HepG2 (cell line): ENCODE measurements at regions not wholly inside any gene's neighbourhood (a gene's known extent, or its start where the extent isn't known, plus 50 kb on each side); places are given as distances from the start of the nearest gene placed in this dataset.
"Not testable (repeated sequence)": the region's sequence is repeated elsewhere in the genome, so short reads cannot be mapped to it uniquely, and the experiment has no call there.

Source experiments
- ATAC-seq: fragments of 200-7000 bp; cut with Tn5 transposase; 3 replicates; pipeline ENCODE4 v1.9.1; 2020; ENCODE audit warnings: mild to moderate bottlenecking, moderate library complexity
- BruUV-seq: library from RNA; stranded (reverse); fragments of 400-500 nt; replicated peaks from 2 replicates; lab custom pipeline; 2021; lab: Mats Ljungman, UMichigan
- CTCF ChIA-PET: fragments of 300-600 bp; formaldehyde crosslinking; extraction: SDS; loops from one replicate; lab custom pipeline; 2021; ENCODE audit warnings: low total read pairs, inconsistent platforms, low intra/inter-chr PET ratio; lab: Yijun Ruan, JAX
- POLR2A ChIA-PET: fragments of 350-600 bp; sonication (Branson Sonifier 250); formaldehyde crosslinking; loops from one replicate; lab custom pipeline; 2020; ENCODE audit warnings: antibody characterized with exemption, inconsistent platforms; lab: Yijun Ruan, JAX
- DNase-seq: peaks from one replicate; pipeline ENCODE4 v3.0.0-alpha.2; 2015; ENCODE audit warnings: low spot score
- FAIRE-seq: peaks from 3 replicates; lab custom pipeline; 2011; peaks lifted over from hg19 to GRCh38; lab: Jason Lieb, UNC
- H2AFZ ChIP-seq: one replicate; pipeline ENCODE4 v1.6.1; 2011; ENCODE audit warnings: low read length, inconsistent platforms
- H3K27ac ChIP-seq: fragments of 300-600 bp; 3 replicates; pipeline ENCODE4 v1.8.0; 2011; ENCODE audit warnings: mixed run types, mild to moderate bottlenecking, mixed read lengths, low read length, inconsistent platforms; ENCODE audit not compliant: insufficient read depth; ENCODE audit errors: extremely low read length
- H3K27me3 ChIP-seq, 2 experiments: fragments of 200-600 bp in 1 of 2; 2 replicates in 1 of 2; 3 replicates in 1 of 2; pipeline versions ENCODE4 v1.6.0 to v1.8.0; 2011; ENCODE audit warnings: low read length in 2 of 2, mild to moderate bottlenecking in 2 of 2, moderate library complexity in 2 of 2, inconsistent platforms in 1 of 2; ENCODE audit not compliant: insufficient read depth in 2 of 2, control insufficient read depth in 1 of 2
- H3K36me3 ChIP-seq, 2 experiments: fragments of 200-600 bp in 1 of 2; replicated peaks in 1 of 2; 2 replicates in 1 of 2; 3 replicates in 1 of 2; pipeline versions ENCODE4 v1.5.1 to v1.8.0; 2011; ENCODE audit warnings: low read length in 2 of 2, inconsistent platforms in 1 of 2; ENCODE audit not compliant: insufficient read depth in 2 of 2, control insufficient read depth in 1 of 2
- H3K4me1 ChIP-seq: 2 replicates; pipeline ENCODE4 v1.5.1; 2012; ENCODE audit warnings: low read length, inconsistent platforms; ENCODE audit not compliant: insufficient read depth
- H3K4me2 ChIP-seq: 2 replicates; pipeline ENCODE4 v1.6.0; 2011; ENCODE audit warnings: low read depth, low read length, inconsistent platforms
- H3K4me3 ChIP-seq, 3 experiments: fragments of 200-600 bp in 1 of 3; sonication (generic), shearing (Covaris generic) in 1 of 3; replicated peaks in 1 of 3; 2 replicates each; pipeline ENCODE4 v1.5.1; 2011 to 2016; ENCODE audit warnings: low read length in 3 of 3, inconsistent platforms in 2 of 3, low read depth in 2 of 3, mild to moderate bottlenecking in 2 of 3, control low read depth in 1 of 3, mixed read lengths in 1 of 3; ENCODE audit not compliant: insufficient read depth in 1 of 3
- H3K79me2 ChIP-seq: one replicate; pipeline ENCODE4 v1.6.1; 2011; ENCODE audit warnings: low read length, inconsistent platforms; ENCODE audit not compliant: insufficient read depth
- H3K9ac ChIP-seq: 2 replicates; pipeline ENCODE4 v1.6.0; 2011; ENCODE audit warnings: mild to moderate bottlenecking, low read depth, low read length, inconsistent platforms; ENCODE audit not compliant: insufficient read depth
- H3K9me3 ChIP-seq: 2 replicates; pipeline ENCODE4 v1.5.1; 2012; ENCODE audit warnings: mild to moderate bottlenecking, low read length
- H4K20me1 ChIP-seq: 2 replicates; pipeline ENCODE4 v1.6.0; 2011; ENCODE audit warnings: inconsistent platforms, mild to moderate bottlenecking, low read length, moderate library complexity; ENCODE audit not compliant: insufficient read depth
- ETS1 ChIP-seq: sonication (generic); formaldehyde crosslinking; IDR thresholded peaks from 2 replicates; pipeline ENCODE4 v1.4.0; 2020; ENCODE audit warnings: missing genetic modification reagents
- FOXO1 ChIP-seq: sonication (generic); formaldehyde crosslinking; IDR thresholded peaks from 2 replicates; pipeline ENCODE4 v1.4.0; 2020; ENCODE audit warnings: missing genetic modification reagents
- HBP1 ChIP-seq: IDR thresholded peaks from 2 replicates; pipeline ENCODE4 v1.6.1; 2016; ENCODE audit warnings: low read depth, control low read depth
- MAFF ChIP-seq: IDR thresholded peaks from 2 replicates; pipeline ENCODE4 v1.6.1; 2011; ENCODE audit warnings: low read depth, low read length, improper control_type of control experiment
- NFATC3 ChIP-seq: sonication (generic); formaldehyde crosslinking; IDR thresholded peaks from 2 replicates; pipeline ENCODE4 v1.5.1; 2020; ENCODE audit warnings: mild to moderate bottlenecking, missing genetic modification reagents
- ZNF282 ChIP-seq: fragments of 450-650 bp; IDR thresholded peaks from 2 replicates; pipeline ENCODE4 v1.6.1; 2018; ENCODE audit not compliant: partially characterized antibody
- WGBS: methylation state at CpG from one replicate; pipeline ENCODE4 v1.1.6; 2017; ENCODE audit warnings: low lambda C conversion rate; 5-methylcytosine and 5-hydroxymethylcytosine counted together
- in situ Hi-C: cut with HindIII; loops from 2 replicates; pipeline ENCODE4 v1.10.0; 2017; ENCODE audit warnings: low pct_unique_long_range_greater_than_20kb; ENCODE audit not compliant: extremely low pct_ligation_motif_present
- intact Hi-C: fragments of 100-400 bp; cut with micrococcal nuclease; formaldehyde crosslinking; loops from one replicate; pipeline ENCODE4 v1.10.0; 2022; ENCODE audit not compliant: unreplicated experiment

- no peak for FAIRE-seq
- Histone ChIP-seq H3K4me2 (no peak overlapping the region), H3K9ac (no peak overlapping the region), H3K27ac (no peak overlapping the region), H2AFZ (no peak overlapping the region), H3K4me1 (no peaks in the 10 kb centered on the region), H3K79me2 (no peaks in the 10 kb centered on the region)
- ChIA-PET POLR2A (no interaction called here), CTCF (interaction anchor here (3.0 kb wide), 1 partner anchor 275 kb away, joined by 32 read pairs; no protein-coding TSS in a partner anchor)
- in situ Hi-C loops, result no loop called here
- TF ChIP-seq ZNF282 (no peak), MAFF (no peak), HBP1 (CRISPR knock-in tag) (no peak), FOXO1 (no peak), NFATC3 (CRISPR knock-in tag) (no peak), ETS1 (CRISPR knock-in tag) (no peak)
- TF ChIP-seq, all 625 proteins: peak for 0
- Histone ChIP-seq H3K4me3 (no peak overlapping the region), H3K9me3 (no peaks in the 10 kb centered on the region), H4K20me1 (no peaks in the 10 kb centered on the region), H3K36me3 (no peaks in the 10 kb centered on the region), H3K27me3 (peaks cover 0 to 6% of the 10 kb centered on the region in 2 experiments; a peak in 1 of 5 replicates)
- no TSS peak for BruUV-seq
- WGBS, result 25% methylated on average over 4 of the region's 4 CpGs
- DNase-seq (no peak), ATAC-seq (no peak)
- intact Hi-C loops, result no loop called here
Measured at GRCh38 chr3:170689296-170689829, 103.5 kb upstream of the SLC7A14 start.

- 11% methylated on average over 4 of the region's 4 CpGs for WGBS
- H3K36me3 ChIP-seq, H2AFZ ChIP-seq, CTCF ChIA-PET, H3K4me2 ChIP-seq, H3K4me3 ChIP-seq, POLR2A ChIA-PET, H4K20me1 ChIP-seq, H3K4me1 ChIP-seq, H3K9me3 ChIP-seq, DNase-seq, H3K79me2 ChIP-seq, H3K27me3 ChIP-seq, ATAC-seq, in situ Hi-C loops, FAIRE-seq, intact Hi-C loops, BruUV-seq, H3K27ac ChIP-seq, H3K9ac ChIP-seq: not testable (repeated sequence)
Measured at GRCh38 chr3:170688222-170688621, 102.3 kb upstream of the SLC7A14 start.
